PC-9 (cell line): ENCODE measurements at regions not wholly inside any gene's neighbourhood (a gene's known extent, or its start where the extent isn't known, plus 50 kb on each side); places are given as distances from the start of the nearest gene placed in this dataset.

Source experiments
- BruUV-seq: library from RNA; stranded (reverse); fragments of 400-500 nt; replicated peaks from 2 replicates; lab custom pipeline; 2021; lab: Mats Ljungman, UMichigan
- CTCF ChIA-PET: fragments of 300-600 bp; sonication (Branson Sonifier 250); formaldehyde crosslinking; loops from one replicate; lab custom pipeline; 2022; ENCODE audit warnings: antibody characterized with exemption; lab: Charles Lee
- POLR2A ChIA-PET: fragments of 300-600 bp; sonication (Branson Sonifier 250); formaldehyde crosslinking; loops from one replicate; lab custom pipeline; 2022; ENCODE audit warnings: antibody characterized with exemption; ENCODE audit not compliant: unreplicated experiment; lab: Charles Lee
- DNase-seq, 2 experiments: peaks; one replicate each; pipeline versions ENCODE4 v3.0.0 to v3.0.0-alpha.2; 2015 to 2022; ENCODE audit warnings: mixed read lengths in 1 of 2
- H2AFZ ChIP-seq: fragments of 200-600 bp; sonication (generic); 2 replicates; pipeline ENCODE4 v1.8.1; 2017; ENCODE audit warnings: antibody characterized with exemption
- H3F3A ChIP-seq: fragments of 200-600 bp; sonication (generic); 2 replicates; pipeline ENCODE4 v1.8.1; 2017; ENCODE audit warnings: antibody characterized with exemption, mild to moderate bottlenecking, low read depth; ENCODE audit not compliant: insufficient read depth
- H3K27ac ChIP-seq: fragments of 200-600 bp; sonication (generic); 2 replicates; pipeline ENCODE4 v1.6.1; 2016; ENCODE audit warnings: mixed run types
- H3K27me3 ChIP-seq: fragments of 200-600 bp; sonication (generic); 2 replicates; pipeline ENCODE4 v1.6.1; 2016; ENCODE audit warnings: low read depth, mixed run types; ENCODE audit not compliant: insufficient read depth
- H3K36me3 ChIP-seq: fragments of 200-600 bp; sonication (generic); 2 replicates; pipeline ENCODE4 v1.6.1; 2016; ENCODE audit warnings: low read depth, mixed run types
- H3K4me1 ChIP-seq: fragments of 200-600 bp; sonication (generic); replicated peaks from 2 replicates; pipeline ENCODE4 v1.6.1; 2016; ENCODE audit warnings: mixed run types; ENCODE audit not compliant: insufficient read depth
- H3K4me2 ChIP-seq: fragments of 200-600 bp; sonication (generic); 2 replicates; pipeline ENCODE4 v1.6.1; 2017; ENCODE audit warnings: mixed run types
- H3K4me3 ChIP-seq: fragments of 200-600 bp; sonication (generic); 2 replicates; pipeline ENCODE4 v1.6.1; 2016; ENCODE audit warnings: mixed run types
- H3K79me2 ChIP-seq: fragments of 200-600 bp; sonication (generic); 2 replicates; pipeline ENCODE4 v1.6.1; 2017; ENCODE audit warnings: low read depth, mixed run types
- H3K9me2 ChIP-seq: fragments of 200-600 bp; sonication (generic); 2 replicates; pipeline ENCODE4 v1.8.1; 2017; ENCODE audit warnings: mild to moderate bottlenecking; ENCODE audit not compliant: insufficient read depth
- H3K9me3 ChIP-seq: fragments of 200-600 bp; sonication (generic); 2 replicates; pipeline ENCODE4 v1.8.1; 2016; ENCODE audit warnings: low read depth; ENCODE audit not compliant: insufficient read depth
- H4K20me1 ChIP-seq: fragments of 200-600 bp; sonication (generic); 2 replicates; pipeline ENCODE4 v1.8.1; 2017; ENCODE audit not compliant: insufficient read depth
- CTCF ChIP-seq: fragments of 200-600 bp; sonication (generic); conservative IDR thresholded peaks from 2 replicates; pipeline ENCODE4 v1.6.1; 2017; ENCODE audit warnings: mixed run types, antibody characterized with exemption, mild to moderate bottlenecking, moderate library complexity
- EZH2 ChIP-seq: fragments of 200-600 bp; sonication (generic); IDR thresholded peaks from 2 replicates; pipeline ENCODE4 v1.8.0; 2017; ENCODE audit warnings: antibody characterized with exemption, low read depth
- intact Hi-C: fragments of 100-400 bp; cut with micrococcal nuclease; formaldehyde crosslinking; loops from one replicate; pipeline ENCODE4 v1.10.0; 2022; ENCODE audit not compliant: unreplicated experiment

- DNase-seq, result peak in 1 of 2 experiments; percentile 67
- Histone ChIP-seq H3K9me2 (no peaks in the 10 kb centered on the region), H3K36me3 (no peaks in the 10 kb centered on the region), H3K4me2 (no peak overlapping the region), H3F3A (no peaks in the 10 kb centered on the region), H3K9me3 (no peaks in the 10 kb centered on the region), H4K20me1 (no peaks in the 10 kb centered on the region), H2AFZ (no peak overlapping the region), H3K27me3 (no peaks in the 10 kb centered on the region), H3K27ac (no peak overlapping the region), H3K4me1 (no peaks in the 10 kb centered on the region), H3K79me2 (no peaks in the 10 kb centered on the region), H3K4me3 (no peak overlapping the region)
- intact Hi-C loops, result loop anchor here (1.0 to 10.0 kb wide), 7 partner anchors 99 to 1025 kb away; partner anchors contain the start of gene ZNF438
- CTCF ChIA-PET, result interaction anchor here (0.6 to 1.7 kb wide), 7 partner anchors 44 to 988 kb away, joined by 3 to 13 read pairs (median 6); no protein-coding TSS in a partner anchor
- TF ChIP-seq EZH2 (no peak), CTCF (peak; percentile 73)
- BruUV-seq, result no TSS peak
- POLR2A ChIA-PET, result interaction anchor here (0.6 to 1.0 kb wide), 2 partner anchors 248 to 874 kb away, joined by 3 to 6 read pairs; partner anchors contain the start of gene ZNF438
These were observed 154.5 kb upstream of the LYZL2 start for GRCh38 chr10:30783939-30784501.

DNA sequence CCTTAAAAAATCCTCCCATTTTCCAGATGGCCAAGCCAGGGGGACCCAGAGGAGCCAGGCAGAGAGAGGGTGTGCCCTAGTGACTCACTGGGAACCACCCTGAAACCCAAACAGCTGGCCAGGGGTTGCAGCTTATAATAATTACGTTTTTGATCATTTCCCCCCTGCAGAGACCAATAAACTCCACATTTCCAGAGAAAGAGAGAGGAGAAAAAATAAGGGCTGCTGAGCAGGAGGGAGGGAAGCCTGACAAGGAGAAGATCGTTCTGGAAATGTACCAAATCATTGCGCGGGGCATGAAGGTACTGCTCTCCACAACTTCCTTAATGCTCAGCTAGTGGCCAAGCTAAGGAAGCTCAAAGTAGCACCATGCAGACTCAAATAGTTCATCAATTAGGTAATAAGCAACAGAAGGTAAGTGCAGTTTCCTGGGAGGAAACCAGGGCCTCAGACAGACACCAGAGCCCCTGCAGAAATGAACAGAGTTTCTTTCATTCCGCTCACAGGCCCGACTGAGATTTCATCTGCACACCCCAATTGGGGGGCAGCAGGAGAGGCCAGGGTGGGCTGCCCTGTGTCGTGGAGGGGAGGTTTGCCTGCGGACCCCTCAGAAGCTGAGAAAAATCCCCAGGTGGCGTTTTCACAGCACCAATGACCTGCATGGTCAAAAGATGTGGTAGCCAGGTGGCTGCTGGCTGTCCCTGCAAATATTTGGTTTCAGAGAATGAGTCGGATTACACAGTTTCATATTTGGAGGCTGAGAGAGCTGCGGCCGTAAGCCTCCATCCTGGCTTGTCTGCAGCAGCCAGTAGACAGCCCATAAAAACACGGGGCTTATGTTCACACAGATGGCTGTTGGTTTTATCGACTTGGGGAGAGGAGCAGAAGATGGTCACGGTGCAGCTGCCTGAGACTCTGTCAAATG is 153.2 kb upstream of the LYZL2 start:
- intact Hi-C loops, result loop anchor here (1.0 to 10.0 kb wide), 4 partner anchors 98 to 822 kb away; partner anchors contain the start of gene ZNF438
- H3K79me2 ChIP-seq, result no peaks in the 10 kb centered on the region
- H3K4me1 ChIP-seq, result no peaks in the 10 kb centered on the region
- no peaks in the 10 kb centered on the region for H4K20me1 ChIP-seq
- H3K9me3 ChIP-seq, result no peaks in the 10 kb centered on the region
- TF ChIP-seq EZH2 (no peak), CTCF (no peak)
- DNase-seq, result no peak
- CTCF ChIA-PET, result interaction anchor here (0.6 to 0.7 kb wide), 5 partner anchors 93 to 808 kb away, joined by 3 to 8 read pairs (median 3); partner anchors contain the start of gene ZNF438
- no peak overlapping the region for H2AFZ ChIP-seq
- POLR2A ChIA-PET, result interaction anchor here (0.6 kb wide), 1 partner anchor 136 kb away, joined by 3 read pairs; no protein-coding TSS in a partner anchor
- no peaks in the 10 kb centered on the region for H3K36me3 ChIP-seq
- BruUV-seq, result no TSS peak
- H3K9me2 ChIP-seq, result no peaks in the 10 kb centered on the region
- no peak overlapping the region for H3K27ac ChIP-seq
- no peaks in the 10 kb centered on the region for H3F3A ChIP-seq
- no peak overlapping the region for H3K4me3 ChIP-seq
- peaks cover 6% of the 10 kb centered on the region; the same call in 1 of the 2 replicates for H3K27me3 ChIP-seq
- no peak overlapping the region for H3K4me2 ChIP-seq

GRCh38 chr10:30782157-30782536 is 152.6 kb upstream of the LYZL2 start:
- Histone ChIP-seq H3K27ac (no peak overlapping the region), H3K36me3 (no peaks in the 10 kb centered on the region), H3F3A (no peaks in the 10 kb centered on the region), H3K9me3 (no peaks in the 10 kb centered on the region), H3K9me2 (no peaks in the 10 kb centered on the region), H2AFZ (no peak overlapping the region), H3K4me3 (no peak overlapping the region), H3K4me1 (no peaks in the 10 kb centered on the region), H3K79me2 (no peaks in the 10 kb centered on the region), H3K27me3 (peaks cover 10% of the 10 kb centered on the region; the same call in 1 of the 2 replicates), H4K20me1 (no peaks in the 10 kb centered on the region), H3K4me2 (no peak overlapping the region)
- ChIA-PET CTCF (no interaction called here), POLR2A (no interaction called here)
- intact Hi-C loops, result loop anchor here (10.0 kb wide), 3 partner anchors 97 to 823 kb away; no protein-coding TSS in a partner anchor
- TF ChIP-seq CTCF (no peak), EZH2 (no peak)
- BruUV-seq, result no TSS peak
- no peak for DNase-seq
